Nephron progenitor cell (in vitro differentiated cells): ENCODE measurements at regions not wholly inside any gene's neighbourhood (a gene's known extent, or its start where the extent isn't known, plus 50 kb on each side); places are given as distances from the start of the nearest gene placed in this dataset.

Experiments
- DNase-seq: peaks from one replicate; pipeline ENCODE4 v3.0.0; 2021
- H3K27ac Mint-ChIP-seq: 2 replicates; pipeline ENCODE4 v1.8.0; 2021; ENCODE audit warnings: mild to moderate bottlenecking, moderate library complexity, mixed read lengths
- H3K27me3 Mint-ChIP-seq: 2 replicates; pipeline ENCODE4 v1.8.0; 2021; ENCODE audit warnings: mild to moderate bottlenecking, low read depth, mixed read lengths; ENCODE audit not compliant: poor library complexity
- H3K36me3 Mint-ChIP-seq: 2 replicates; pipeline ENCODE4 v1.8.0; 2021; ENCODE audit warnings: low read depth, mixed read lengths
- H3K4me1 Mint-ChIP-seq: 2 replicates; pipeline ENCODE4 v1.8.0; 2021; ENCODE audit warnings: mixed read lengths
- H3K4me3 Mint-ChIP-seq: 2 replicates; pipeline ENCODE4 v1.8.0; 2021; ENCODE audit warnings: mild to moderate bottlenecking, moderate library complexity, mixed read lengths
- H3K9me3 Mint-ChIP-seq: 2 replicates; pipeline ENCODE4 v1.8.0; 2021; ENCODE audit warnings: mild to moderate bottlenecking, moderate library complexity, mixed read lengths
- TF ChIP-seq, protein P1 (sequence below): fragments of 200-600 bp; sonication (generic); IDR thresholded peaks from 2 replicates; pipeline ENCODE4 v1.5.0; 2021; ENCODE audit warnings: antibody characterized with exemption

DNA sequence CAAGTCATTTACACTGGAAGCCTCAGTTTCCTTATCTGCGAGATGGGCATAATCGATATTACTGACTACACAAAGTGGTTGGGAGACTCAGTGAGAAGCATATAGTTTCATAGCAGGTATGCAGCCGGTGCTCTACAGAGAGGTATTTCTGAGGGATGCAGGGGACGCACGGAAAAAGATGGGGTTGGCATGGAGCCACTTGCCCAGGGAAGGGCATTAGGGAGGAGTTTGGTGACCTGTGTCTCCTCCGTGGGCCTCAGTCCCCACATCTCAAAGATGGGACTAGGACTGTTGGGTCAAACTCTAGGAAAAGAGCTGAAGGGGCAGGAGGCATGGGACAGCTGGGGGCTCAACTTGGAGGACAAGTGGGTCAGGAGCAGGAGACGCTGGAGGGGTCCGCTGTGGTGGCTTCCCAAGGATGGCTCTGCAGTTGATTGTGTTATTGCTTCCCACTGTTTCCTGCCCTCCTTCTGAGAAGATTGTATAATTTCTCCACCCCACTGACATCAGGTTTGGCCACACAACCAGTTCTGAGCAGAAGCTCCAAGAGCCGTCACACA, 158.6 kb upstream of the ALDH1B1 start:
- no peaks in the 10 kb centered on the region for H3K36me3 Mint-ChIP-seq
- TF ChIP-seq, protein P1, sequence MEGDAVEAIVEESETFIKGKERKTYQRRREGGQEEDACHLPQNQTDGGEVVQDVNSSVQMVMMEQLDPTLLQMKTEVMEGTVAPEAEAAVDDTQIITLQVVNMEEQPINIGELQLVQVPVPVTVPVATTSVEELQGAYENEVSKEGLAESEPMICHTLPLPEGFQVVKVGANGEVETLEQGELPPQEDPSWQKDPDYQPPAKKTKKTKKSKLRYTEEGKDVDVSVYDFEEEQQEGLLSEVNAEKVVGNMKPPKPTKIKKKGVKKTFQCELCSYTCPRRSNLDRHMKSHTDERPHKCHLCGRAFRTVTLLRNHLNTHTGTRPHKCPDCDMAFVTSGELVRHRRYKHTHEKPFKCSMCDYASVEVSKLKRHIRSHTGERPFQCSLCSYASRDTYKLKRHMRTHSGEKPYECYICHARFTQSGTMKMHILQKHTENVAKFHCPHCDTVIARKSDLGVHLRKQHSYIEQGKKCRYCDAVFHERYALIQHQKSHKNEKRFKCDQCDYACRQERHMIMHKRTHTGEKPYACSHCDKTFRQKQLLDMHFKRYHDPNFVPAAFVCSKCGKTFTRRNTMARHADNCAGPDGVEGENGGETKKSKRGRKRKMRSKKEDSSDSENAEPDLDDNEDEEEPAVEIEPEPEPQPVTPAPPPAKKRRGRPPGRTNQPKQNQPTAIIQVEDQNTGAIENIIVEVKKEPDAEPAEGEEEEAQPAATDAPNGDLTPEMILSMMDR, result no peak
- DNase-seq, result no peak
- H3K4me3 Mint-ChIP-seq, result no peak overlapping the region
- peaks cover 69% of the 10 kb centered on the region for H3K27me3 Mint-ChIP-seq
- H3K9me3 Mint-ChIP-seq, result no peaks in the 10 kb centered on the region
- peaks cover 13% of the 10 kb centered on the region for H3K4me1 Mint-ChIP-seq
- no peak overlapping the region for H3K27ac Mint-ChIP-seq

DNA sequence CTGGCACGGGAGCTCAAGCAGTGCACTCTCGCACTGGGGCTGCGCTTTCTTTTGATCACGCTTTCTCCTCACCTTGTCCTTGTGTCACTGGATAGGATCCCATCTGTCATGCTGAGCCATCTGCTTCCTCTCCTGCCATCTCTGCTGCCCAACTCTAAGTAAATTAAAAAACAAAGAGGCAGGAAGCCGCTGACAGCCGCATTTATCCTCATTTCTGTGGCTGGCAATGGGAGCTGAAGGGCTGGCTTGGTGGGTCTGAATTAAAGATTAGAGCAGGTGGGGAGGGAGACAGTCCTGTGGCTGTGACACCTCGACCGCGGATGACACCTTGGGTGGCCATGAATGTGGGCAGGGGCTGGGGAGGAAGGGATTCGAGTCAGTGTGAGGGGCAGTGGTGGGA, 159.2 kb upstream of the ALDH1B1 start:
- Mint-ChIP-seq H3K9me3 (no peaks in the 10 kb centered on the region), H3K27me3 (peaks cover 68% of the 10 kb centered on the region), H3K4me3 (no peak overlapping the region), H3K36me3 (no peaks in the 10 kb centered on the region), H3K4me1 (peaks cover 18% of the 10 kb centered on the region), H3K27ac (no peak overlapping the region)
- TF ChIP-seq, protein P1, result no peak
- no peak for DNase-seq

- DNase-seq, result no peak
- TF ChIP-seq, protein P1, result no peak
- Mint-ChIP-seq H3K9me3 (no peaks in the 10 kb centered on the region), H3K4me1 (peaks cover 21% of the 10 kb centered on the region), H3K27me3 (peaks cover 69% of the 10 kb centered on the region), H3K36me3 (no peaks in the 10 kb centered on the region), H3K4me3 (no peak overlapping the region), H3K27ac (no peak overlapping the region)
Measured at GRCh38 chr9:38232895-38233294, 159.6 kb upstream of the ALDH1B1 start.

DNA sequence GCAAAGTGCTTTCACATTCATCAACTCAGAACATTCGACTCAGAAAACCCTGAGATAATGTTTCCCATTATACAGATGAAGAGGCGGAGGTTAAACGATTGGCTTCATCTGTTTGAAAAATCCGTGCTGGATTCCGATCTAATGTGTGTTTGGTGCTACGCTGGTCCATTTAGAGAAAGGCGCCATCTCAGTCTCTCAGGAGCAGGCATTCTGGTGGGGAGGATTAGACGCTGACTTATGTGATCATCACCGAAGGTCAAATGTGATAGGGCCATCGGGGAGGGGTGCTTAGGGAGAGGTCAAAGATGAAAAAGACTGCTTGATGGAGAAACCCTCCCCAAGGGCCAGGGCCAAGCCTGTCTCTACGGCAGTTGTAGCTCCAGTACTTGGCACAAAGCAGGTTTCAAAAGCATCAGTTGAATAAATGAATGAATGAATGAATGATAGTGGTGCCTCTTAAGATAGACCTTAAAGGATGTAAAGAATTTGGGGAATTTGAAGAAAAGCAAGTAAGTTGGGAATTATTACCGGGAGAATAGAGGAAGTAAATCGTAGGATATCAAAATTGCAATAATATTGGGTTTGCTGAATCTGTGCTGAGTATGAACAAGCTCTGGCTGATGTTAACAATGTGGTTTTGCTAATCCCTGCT, 160.6 kb upstream of the SHB start:
- Mint-ChIP-seq H3K27ac (no peak overlapping the region), H3K36me3 (no peaks in the 10 kb centered on the region), H3K4me3 (no peak overlapping the region), H3K27me3 (peaks cover 67% of the 10 kb centered on the region), H3K4me1 (peaks cover 35% of the 10 kb centered on the region), H3K9me3 (no peaks in the 10 kb centered on the region)
- TF ChIP-seq, protein P1, result no peak
- DNase-seq, result no peak

- no peak for DNase-seq
- TF ChIP-seq, protein P1, result no peak
- Mint-ChIP-seq H3K27me3 (peaks cover 72% of the 10 kb centered on the region), H3K4me3 (no peak overlapping the region), H3K27ac (no peak overlapping the region), H3K4me1 (peaks cover 35% of the 10 kb centered on the region), H3K9me3 (no peaks in the 10 kb centered on the region), H3K36me3 (no peaks in the 10 kb centered on the region)
Measured at GRCh38 chr9:38229104-38229500, 160.1 kb upstream of the SHB start.
